ENCODE measurements at regions not wholly inside any gene's neighbourhood (a gene's known extent, or its start where the extent isn't known, plus 50 kb on each side); places are given as distances from the start of the nearest gene placed in this dataset.

GRCh38 chr7:84549409-84549808 is 354.8 kb upstream of the SEMA3A start:
- H3K4me3 ChIP-seq (ENCODE audit: low read depth, low read length) = no peak overlapping the region
- POLR2A ChIA-PET = no interaction called here
- BruUV-seq (replicated peaks) = no TSS peak
- H3K4me1 Mint-ChIP-seq (ENCODE audit: low read depth, unreplicated experiment) = no peaks in the 10 kb centered on the region
- no peak for TF ChIP-seq CTCF (IDR thresholded peaks at IDR 0.05; ENCODE audit: insufficient read depth in 1 of 2, low read depth in 1 of 2, low read length in 1 of 2, severe bottlenecking in 1 of 2, unreplicated experiment in 1 of 2)
- no peaks in the 10 kb centered on the region for H3K36me3 Mint-ChIP-seq (ENCODE audit: insufficient read depth, unreplicated experiment)
- no peak overlapping the region for H3K4me3 Mint-ChIP-seq (ENCODE audit: unreplicated experiment)
- CTCF ChIA-PET = no interaction called here
- intact Hi-C loops (cut with micrococcal nuclease; ENCODE audit: unreplicated experiment) = no loop called here
- H3K27me3 Mint-ChIP-seq (ENCODE audit: insufficient read depth, unreplicated experiment) = no peaks in the 10 kb centered on the region
- no peak for DNase-seq
- no peak overlapping the region for H3K27ac Mint-ChIP-seq (ENCODE audit: unreplicated experiment)
- no peaks in the 10 kb centered on the region for H3K9me3 Mint-ChIP-seq (ENCODE audit: unreplicated experiment)
- no peaks in the 10 kb centered on the region; the same call in 1 of the 2 replicates for H3K27me3 ChIP-seq (replicated peaks; ENCODE audit: control insufficient read depth, insufficient read depth, low read length)
- H3K9me3 ChIP-seq = no peaks in the 10 kb centered on the region
- H3K4me1 ChIP-seq = no peaks in the 10 kb centered on the region
- no peaks in the 10 kb centered on the region for H3K36me3 ChIP-seq (ENCODE audit: control insufficient read depth, insufficient read depth, low read length)

- H3K36me3 ChIP-seq (ENCODE audit: control insufficient read depth, insufficient read depth, low read length) = no peaks in the 10 kb centered on the region
- H3K36me3 Mint-ChIP-seq (ENCODE audit: insufficient read depth, unreplicated experiment) = no peaks in the 10 kb centered on the region
- ChIA-PET POLR2A (no interaction called here), CTCF (no interaction called here)
- H3K27me3 Mint-ChIP-seq (ENCODE audit: insufficient read depth, unreplicated experiment) = no peaks in the 10 kb centered on the region
- H3K27ac Mint-ChIP-seq (ENCODE audit: unreplicated experiment) = no peak overlapping the region
- no peak for DNase-seq
- BruUV-seq (replicated peaks) = no TSS peak
- no peaks in the 10 kb centered on the region for H3K9me3 ChIP-seq
- no peak overlapping the region for H3K4me3 ChIP-seq (ENCODE audit: low read depth, low read length)
- no peaks in the 10 kb centered on the region for H3K4me1 Mint-ChIP-seq (ENCODE audit: low read depth, unreplicated experiment)
- H3K27me3 ChIP-seq (replicated peaks; ENCODE audit: control insufficient read depth, insufficient read depth, low read length) = no peaks in the 10 kb centered on the region; the same call in 1 of the 2 replicates
- no peak for TF ChIP-seq CTCF (IDR thresholded peaks at IDR 0.05; ENCODE audit: insufficient read depth in 1 of 2, low read depth in 1 of 2, low read length in 1 of 2, severe bottlenecking in 1 of 2, unreplicated experiment in 1 of 2)
- H3K4me1 ChIP-seq = no peaks in the 10 kb centered on the region
- H3K9me3 Mint-ChIP-seq (ENCODE audit: unreplicated experiment) = no peaks in the 10 kb centered on the region
- H3K4me3 Mint-ChIP-seq (ENCODE audit: unreplicated experiment) = no peak overlapping the region
- intact Hi-C loops (cut with micrococcal nuclease; ENCODE audit: unreplicated experiment) = no loop called here
Measured at GRCh38 chr7:84548366-84549365, 354.1 kb upstream of the SEMA3A start.

GRCh38 chr7:84547331-84547730 is 352.7 kb upstream of the SEMA3A start:
- CTCF ChIA-PET = no interaction called here
- no peaks in the 10 kb centered on the region for H3K36me3 ChIP-seq (ENCODE audit: control insufficient read depth, insufficient read depth, low read length)
- DNase-seq = no peak
- POLR2A ChIA-PET = no interaction called here
- no peaks in the 10 kb centered on the region for H3K9me3 ChIP-seq
- H3K27me3 Mint-ChIP-seq (ENCODE audit: insufficient read depth, unreplicated experiment) = no peaks in the 10 kb centered on the region
- H3K27ac Mint-ChIP-seq (ENCODE audit: unreplicated experiment) = no peak overlapping the region
- no TSS peak for BruUV-seq (replicated peaks)
- intact Hi-C loops (cut with micrococcal nuclease; ENCODE audit: unreplicated experiment) = no loop called here
- no peak overlapping the region for H3K4me3 Mint-ChIP-seq (ENCODE audit: unreplicated experiment)
- no peaks in the 10 kb centered on the region for H3K36me3 Mint-ChIP-seq (ENCODE audit: insufficient read depth, unreplicated experiment)
- no peaks in the 10 kb centered on the region for H3K4me1 Mint-ChIP-seq (ENCODE audit: low read depth, unreplicated experiment)
- no peak overlapping the region for H3K4me3 ChIP-seq (ENCODE audit: low read depth, low read length)
- no peak for TF ChIP-seq CTCF (IDR thresholded peaks at IDR 0.05; ENCODE audit: insufficient read depth in 1 of 2, low read depth in 1 of 2, low read length in 1 of 2, severe bottlenecking in 1 of 2, unreplicated experiment in 1 of 2)
- H3K4me1 ChIP-seq = no peaks in the 10 kb centered on the region
- no peaks in the 10 kb centered on the region for H3K9me3 Mint-ChIP-seq (ENCODE audit: unreplicated experiment)
- no peaks in the 10 kb centered on the region for H3K27me3 ChIP-seq (replicated peaks; ENCODE audit: control insufficient read depth, insufficient read depth, low read length)

Data from Caco-2 (cell line).